ENCODE measurements at regions not wholly inside any gene's neighbourhood (a gene's known extent, or its start where the extent isn't known, plus 50 kb on each side); places are given as distances from the start of the nearest gene placed in this dataset.

DNA sequence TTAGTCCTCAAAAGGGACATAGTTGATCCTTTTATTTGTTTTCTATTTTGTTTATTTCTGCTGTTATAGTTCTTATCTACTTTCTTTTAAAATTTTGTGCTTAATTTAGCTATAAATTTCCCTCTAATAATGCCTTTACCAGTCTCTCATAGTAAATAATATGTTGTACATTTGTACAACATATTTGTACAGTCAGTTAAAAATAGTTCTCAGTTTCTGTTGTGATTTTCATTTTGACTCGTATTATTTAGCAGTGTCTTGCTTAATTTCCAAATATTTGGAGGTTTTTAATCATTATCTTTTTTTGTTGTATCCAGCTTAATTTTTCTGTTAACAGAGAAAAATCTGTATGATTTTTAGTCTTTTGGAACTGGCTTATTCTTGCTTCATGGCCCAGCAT is 443.6 kb upstream of the TRIB2 start:
- TF ChIP-seq, protein P1, sequence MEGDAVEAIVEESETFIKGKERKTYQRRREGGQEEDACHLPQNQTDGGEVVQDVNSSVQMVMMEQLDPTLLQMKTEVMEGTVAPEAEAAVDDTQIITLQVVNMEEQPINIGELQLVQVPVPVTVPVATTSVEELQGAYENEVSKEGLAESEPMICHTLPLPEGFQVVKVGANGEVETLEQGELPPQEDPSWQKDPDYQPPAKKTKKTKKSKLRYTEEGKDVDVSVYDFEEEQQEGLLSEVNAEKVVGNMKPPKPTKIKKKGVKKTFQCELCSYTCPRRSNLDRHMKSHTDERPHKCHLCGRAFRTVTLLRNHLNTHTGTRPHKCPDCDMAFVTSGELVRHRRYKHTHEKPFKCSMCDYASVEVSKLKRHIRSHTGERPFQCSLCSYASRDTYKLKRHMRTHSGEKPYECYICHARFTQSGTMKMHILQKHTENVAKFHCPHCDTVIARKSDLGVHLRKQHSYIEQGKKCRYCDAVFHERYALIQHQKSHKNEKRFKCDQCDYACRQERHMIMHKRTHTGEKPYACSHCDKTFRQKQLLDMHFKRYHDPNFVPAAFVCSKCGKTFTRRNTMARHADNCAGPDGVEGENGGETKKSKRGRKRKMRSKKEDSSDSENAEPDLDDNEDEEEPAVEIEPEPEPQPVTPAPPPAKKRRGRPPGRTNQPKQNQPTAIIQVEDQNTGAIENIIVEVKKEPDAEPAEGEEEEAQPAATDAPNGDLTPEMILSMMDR (IDR thresholded peaks at IDR 0.05; ENCODE audit: borderline replicate concordance, extremely low read depth, low read length, poor library complexity, severe bottlenecking): no peak
- TF ChIP-seq EZH2 (IDR thresholded peaks at IDR 0.05; ENCODE audit: borderline replicate concordance, low read depth, low read length, severe bottlenecking): no peak
